OCI-LY7 (cell line): ENCODE measurements at regions not wholly inside any gene's neighbourhood (a gene's known extent, or its start where the extent isn't known, plus 50 kb on each side); places are given as distances from the start of the nearest gene placed in this dataset.

Experiments used
- CTCF ChIP-seq: fragments of 200-600 bp; sonication (generic); conservative IDR thresholded peaks from 2 replicates; pipeline ENCODE4 v1.5.1; 2014; ENCODE audit warnings: mild to moderate bottlenecking, antibody characterized with exemption, low read length, moderate library complexity, mixed read lengths
- EZH2phosphoT487 ChIP-seq: fragments of 200-600 bp; sonication (generic); IDR thresholded peaks from 2 replicates; pipeline ENCODE4 v1.6.1; 2018; ENCODE audit warnings: low read depth, borderline replicate concordance, mild to moderate bottlenecking, mixed run types, antibody characterized with exemption, low read length, moderate library complexity, mixed read lengths

GRCh38 chr21:16751695-16752474 is 761.0 kb upstream of the CXADR start:
- TF ChIP-seq CTCF, result no peak
- TF ChIP-seq EZH2phosphoT487, result no peak
